ENCODE measurements at regions not wholly inside any gene's neighbourhood (a gene's known extent, or its start where the extent isn't known, plus 50 kb on each side); places are given as distances from the start of the nearest gene placed in this dataset.

DNA sequence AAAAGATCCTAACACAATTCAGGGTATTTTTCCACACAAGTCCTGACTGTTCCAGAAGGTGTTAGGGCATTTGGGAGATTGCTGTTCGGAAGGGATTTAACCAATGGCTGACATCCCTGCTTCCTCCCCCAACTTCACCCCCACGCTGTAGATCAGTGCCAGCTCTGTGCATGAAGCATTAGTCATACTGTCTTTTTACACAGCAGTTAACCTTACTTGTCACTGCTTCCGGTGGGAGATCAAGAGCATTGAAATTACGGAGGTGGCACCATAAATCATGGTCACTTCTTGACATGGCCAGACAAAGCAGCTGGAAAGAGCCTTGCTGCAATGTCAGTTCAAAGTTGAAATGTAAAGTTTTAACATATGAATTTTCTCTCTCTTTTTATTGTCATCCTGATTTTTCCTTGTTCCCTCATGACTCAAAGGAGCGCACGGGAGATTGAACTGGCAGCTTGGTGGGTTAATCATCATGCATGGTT, 70.2 kb downstream of the HRH4 start:
- H3K9me3 ChIP-seq (ENCODE audit: insufficient read depth, low read depth, low read length), result no peaks in the 10 kb centered on the region
- H3K4me3 ChIP-seq (ENCODE audit: low read length, poor library complexity, severe bottlenecking), result peak overlapping the region; percentile 55
- peak overlapping the region; percentile 49 for H3K9ac ChIP-seq (ENCODE audit: low read depth, low read length, poor library complexity, severe bottlenecking)
- peaks cover 44% of the 10 kb centered on the region for H3K4me1 ChIP-seq (ENCODE audit: insufficient read depth, low read length, poor library complexity, severe bottlenecking)
- peak overlapping the region; percentile 74 for H3K4me2 ChIP-seq (ENCODE audit: low read depth, low read length, poor library complexity, severe bottlenecking)
- no peaks in the 10 kb centered on the region for H3F3A ChIP-seq (ENCODE audit: low read depth)
- H3K79me2 ChIP-seq (ENCODE audit: insufficient read depth, low read length), result no peaks in the 10 kb centered on the region
- H3K9me2 ChIP-seq (replicated peaks; ENCODE audit: low read depth, low read length), result no peaks in the 10 kb centered on the region
- TF ChIP-seq CTCF (conservative IDR thresholded peaks at IDR 0.05; ENCODE audit: low read length) (no peak), EZH2phosphoT487 (IDR thresholded peaks at IDR 0.05; ENCODE audit: borderline replicate concordance) (no peak)
- H3K27me3 ChIP-seq (ENCODE audit: insufficient read depth, low read length, poor library complexity, severe bottlenecking), result no peaks in the 10 kb centered on the region
- no peaks in the 10 kb centered on the region for H4K20me1 ChIP-seq (ENCODE audit: insufficient read depth, low read length, poor library complexity, severe bottlenecking)
- no peaks in the 10 kb centered on the region for H3K36me3 ChIP-seq (ENCODE audit: insufficient read depth, low read length)
- peak overlapping the region; percentile 63 for H2AFZ ChIP-seq (ENCODE audit: low read length)

GRCh38 chr18:24534271-24534670, 73.8 kb downstream of the HRH4 start:
- Histone ChIP-seq H3K4me1 (ENCODE audit: insufficient read depth, low read length, poor library complexity, severe bottlenecking) (peaks cover 47% of the 10 kb centered on the region), H3K36me3 (ENCODE audit: insufficient read depth, low read length) (no peaks in the 10 kb centered on the region), H3K79me2 (ENCODE audit: insufficient read depth, low read length) (no peaks in the 10 kb centered on the region), H2AFZ (ENCODE audit: low read length) (no peak overlapping the region), H3F3A (ENCODE audit: low read depth) (peaks cover 4% of the 10 kb centered on the region; the same call in 1 of the 2 replicates), H3K4me3 (ENCODE audit: low read length, poor library complexity, severe bottlenecking) (no peak overlapping the region), H4K20me1 (ENCODE audit: insufficient read depth, low read length, poor library complexity, severe bottlenecking) (no peaks in the 10 kb centered on the region), H3K27me3 (ENCODE audit: insufficient read depth, low read length, poor library complexity, severe bottlenecking) (no peaks in the 10 kb centered on the region), H3K9ac (ENCODE audit: low read depth, low read length, poor library complexity, severe bottlenecking) (no peak overlapping the region), H3K9me3 (ENCODE audit: insufficient read depth, low read depth, low read length) (no peaks in the 10 kb centered on the region), H3K9me2 (replicated peaks; ENCODE audit: low read depth, low read length) (no peaks in the 10 kb centered on the region), H3K4me2 (ENCODE audit: low read depth, low read length, poor library complexity, severe bottlenecking) (no peak overlapping the region)
- TF ChIP-seq EZH2phosphoT487 (IDR thresholded peaks at IDR 0.05; ENCODE audit: borderline replicate concordance) (no peak), CTCF (conservative IDR thresholded peaks at IDR 0.05; ENCODE audit: low read length) (no peak)

- no peaks in the 10 kb centered on the region for H3K9me2 ChIP-seq (replicated peaks; ENCODE audit: low read depth, low read length)
- no peaks in the 10 kb centered on the region for H3K27me3 ChIP-seq (ENCODE audit: insufficient read depth, low read length, poor library complexity, severe bottlenecking)
- no peak for TF ChIP-seq EZH2phosphoT487 (IDR thresholded peaks at IDR 0.05; ENCODE audit: borderline replicate concordance)
- TF ChIP-seq CTCF (conservative IDR thresholded peaks at IDR 0.05; ENCODE audit: low read length), result no peak
- no peaks in the 10 kb centered on the region for H4K20me1 ChIP-seq (ENCODE audit: insufficient read depth, low read length, poor library complexity, severe bottlenecking)
- H3K4me2 ChIP-seq (ENCODE audit: low read depth, low read length, poor library complexity, severe bottlenecking), result no peak overlapping the region
- H3K9ac ChIP-seq (ENCODE audit: low read depth, low read length, poor library complexity, severe bottlenecking), result no peak overlapping the region
- peaks cover 4% of the 10 kb centered on the region; the same call in 1 of the 2 replicates for H3F3A ChIP-seq (ENCODE audit: low read depth)
- no peak overlapping the region for H2AFZ ChIP-seq (ENCODE audit: low read length)
- no peak overlapping the region for H3K4me3 ChIP-seq (ENCODE audit: low read length, poor library complexity, severe bottlenecking)
- H3K4me1 ChIP-seq (ENCODE audit: insufficient read depth, low read length, poor library complexity, severe bottlenecking), result peaks cover 47% of the 10 kb centered on the region
- no peaks in the 10 kb centered on the region for H3K36me3 ChIP-seq (ENCODE audit: insufficient read depth, low read length)
- no peaks in the 10 kb centered on the region for H3K9me3 ChIP-seq (ENCODE audit: insufficient read depth, low read depth, low read length)
- no peaks in the 10 kb centered on the region for H3K79me2 ChIP-seq (ENCODE audit: insufficient read depth, low read length)
These were observed 74.3 kb downstream of the HRH4 start for GRCh38 chr18:24534737-24535136.

Measured in Loucy (cell line).